Mesendoderm (in vitro differentiated cells): ENCODE measurements at regions not wholly inside any gene's neighbourhood (a gene's known extent, or its start where the extent isn't known, plus 50 kb on each side); places are given as distances from the start of the nearest gene placed in this dataset.
"Not testable (repeated sequence)": the region's sequence is repeated elsewhere in the genome, so short reads cannot be mapped to it uniquely, and the experiment has no call there.

Experiments used
- DNase-seq: peaks from one replicate; pipeline ENCODE4 v3.0.0; 2013
- H2AK5ac ChIP-seq: 2 replicates; pipeline ENCODE4 v1.6.1; 2013; ENCODE audit warnings: low read length, inconsistent platforms
- H2BK120ac ChIP-seq: 2 replicates; pipeline ENCODE4 v1.6.1; 2013; ENCODE audit warnings: low read depth, mild to moderate bottlenecking, low read length, moderate library complexity, mixed read lengths
- H2BK15ac ChIP-seq: replicated peaks from 2 replicates; pipeline ENCODE4 v1.6.1; 2013; ENCODE audit warnings: low read depth, mild to moderate bottlenecking, moderate library complexity
- H2BK5ac ChIP-seq: 2 replicates; pipeline ENCODE4 v1.6.1; 2013; ENCODE audit warnings: low read length, inconsistent platforms
- H3K18ac ChIP-seq: 2 replicates; pipeline ENCODE4 v1.6.1; 2013; ENCODE audit warnings: mild to moderate bottlenecking, low read length, mixed read lengths
- H3K23ac ChIP-seq: one replicate; pipeline ENCODE4 v1.6.1; 2013; ENCODE audit warnings: low read length
- H3K27ac ChIP-seq: 2 replicates; pipeline ENCODE4 v1.5.1; 2013; ENCODE audit warnings: low read depth, mild to moderate bottlenecking, inconsistent platforms, low read length, moderate library complexity
- H3K27me3 ChIP-seq: 2 replicates; pipeline ENCODE4 v1.6.1; 2013; ENCODE audit warnings: low read length, control low read depth, mild to moderate bottlenecking, inconsistent platforms; ENCODE audit not compliant: insufficient read depth, poor library complexity
- H3K36me3 ChIP-seq: 2 replicates; pipeline ENCODE4 v1.6.1; 2013; ENCODE audit warnings: low read length, inconsistent platforms; ENCODE audit not compliant: control insufficient read depth, insufficient read depth
- H3K4ac ChIP-seq: one replicate; pipeline ENCODE4 v1.6.1; 2013; ENCODE audit warnings: low read depth, mild to moderate bottlenecking, low read length, moderate library complexity
- H3K4me1 ChIP-seq: 2 replicates; pipeline ENCODE4 v1.6.1; 2013; ENCODE audit warnings: low read depth, low read length, inconsistent platforms; ENCODE audit not compliant: control insufficient read depth
- H3K4me2 ChIP-seq: 2 replicates; pipeline ENCODE4 v1.6.1; 2013; ENCODE audit warnings: low read length
- H3K4me3 ChIP-seq: 2 replicates; pipeline ENCODE4 v1.5.1; 2013; ENCODE audit warnings: mild to moderate bottlenecking, low read length
- H3K56ac ChIP-seq: one replicate; pipeline ENCODE4 v1.6.1; 2013; ENCODE audit warnings: low read length
- H3K79me1 ChIP-seq: 2 replicates; pipeline ENCODE4 v1.6.1; 2013; ENCODE audit warnings: low read length, inconsistent platforms
- H3K79me2 ChIP-seq: 2 replicates; pipeline ENCODE4 v1.6.1; 2013; ENCODE audit warnings: mild to moderate bottlenecking, low read length; ENCODE audit not compliant: control insufficient read depth, insufficient read depth
- H3K9ac ChIP-seq: 2 replicates; pipeline ENCODE4 v1.6.1; 2013; ENCODE audit warnings: low read length, inconsistent platforms
- H4K5ac ChIP-seq: one replicate; pipeline ENCODE4 v1.6.1; 2013; ENCODE audit warnings: low read length
- H4K8ac ChIP-seq: one replicate; pipeline ENCODE4 v1.6.1; 2013; ENCODE audit warnings: low read depth, mild to moderate bottlenecking, control low read depth, low read length, moderate library complexity
- WGBS: extraction: QIAGEN DNeasy Blood & Tissue Kit; methylation state at CpG from one replicate; pipeline ENCODE4 v1.1.7; 2013; ENCODE audit warnings: low lambda C conversion rate, missing lambda C conversion rate; ENCODE audit not compliant: insufficient coverage; ENCODE audit errors: extremely low coverage; 5-methylcytosine and 5-hydroxymethylcytosine counted together

DNA sequence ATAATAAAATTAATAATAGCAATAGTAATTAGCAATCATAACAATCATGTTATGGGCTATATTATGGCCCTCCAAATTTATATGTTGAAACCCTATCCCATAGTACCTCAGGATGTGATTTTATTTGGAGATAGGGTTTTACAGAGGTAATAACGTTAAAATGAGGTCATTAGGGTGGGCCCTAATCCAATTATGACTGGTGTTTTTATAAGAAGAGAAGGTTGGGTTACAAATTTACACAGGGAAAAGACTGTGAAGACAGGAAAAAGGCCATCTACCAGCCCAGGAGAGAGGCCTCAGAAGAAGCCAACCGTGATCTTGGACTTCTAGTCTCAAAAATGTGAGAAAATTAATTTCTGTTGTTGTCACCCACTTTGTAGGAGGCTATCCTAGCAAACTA is 353.1 kb downstream of the CHL1 start:
- Histone ChIP-seq H3K56ac (no peak overlapping the region), H3K9ac (no peak overlapping the region), H3K4me1 (no peaks in the 10 kb centered on the region), H3K4ac (no peak overlapping the region), H4K5ac (no peak overlapping the region), H2BK15ac (no peak overlapping the region), H3K18ac (no peak overlapping the region), H3K23ac (no peak overlapping the region), H2BK120ac (no peak overlapping the region), H3K4me2 (no peak overlapping the region), H3K79me1 (no peaks in the 10 kb centered on the region), H3K36me3 (no peaks in the 10 kb centered on the region), H3K4me3 (no peak overlapping the region), H3K79me2 (no peaks in the 10 kb centered on the region), H2AK5ac (no peak overlapping the region), H2BK5ac (no peak overlapping the region), H3K27ac (no peak overlapping the region), H3K27me3 (no peaks in the 10 kb centered on the region), H4K8ac (no peak overlapping the region)
- no CpG with 5 or more reads among the region's 2 CpGs for WGBS
- DNase-seq, result no peak

DNA sequence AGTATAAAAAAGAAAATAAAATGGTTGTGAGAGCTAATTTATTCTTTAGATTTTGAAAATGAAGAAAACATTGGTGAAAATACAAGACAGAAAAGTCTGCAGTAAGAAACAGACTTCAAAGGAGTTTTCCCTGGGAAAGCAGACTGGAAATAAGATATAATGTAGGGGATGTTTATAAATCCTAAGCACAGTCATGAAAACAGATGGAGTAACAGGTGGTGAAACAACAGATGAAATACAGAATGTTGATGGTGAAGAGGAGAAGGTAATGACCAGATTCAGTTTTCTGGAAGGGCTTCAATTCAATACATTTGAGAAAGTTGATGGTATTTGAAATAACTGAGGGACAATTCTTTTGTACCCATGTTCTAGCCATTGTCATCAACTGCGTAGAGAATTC is 353.9 kb downstream of the CHL1 start:
- Histone ChIP-seq H3K56ac (no peak overlapping the region), H2AK5ac (no peak overlapping the region), H3K4me3 (no peak overlapping the region), H2BK120ac (no peak overlapping the region), H4K5ac (no peak overlapping the region), H3K36me3 (no peaks in the 10 kb centered on the region), H3K79me2 (no peaks in the 10 kb centered on the region), H3K4me2 (no peak overlapping the region), H3K4ac (no peak overlapping the region), H2BK5ac (no peak overlapping the region), H3K79me1 (no peaks in the 10 kb centered on the region), H3K27me3 (no peaks in the 10 kb centered on the region), H3K9ac (no peak overlapping the region), H2BK15ac (no peak overlapping the region), H3K18ac (no peak overlapping the region), H4K8ac (no peak overlapping the region), H3K4me1 (no peaks in the 10 kb centered on the region), H3K23ac (no peak overlapping the region), H3K27ac (no peak overlapping the region)
- no peak for DNase-seq
- WGBS, result no CpG with 5 or more reads among the region's 1 CpG

DNA sequence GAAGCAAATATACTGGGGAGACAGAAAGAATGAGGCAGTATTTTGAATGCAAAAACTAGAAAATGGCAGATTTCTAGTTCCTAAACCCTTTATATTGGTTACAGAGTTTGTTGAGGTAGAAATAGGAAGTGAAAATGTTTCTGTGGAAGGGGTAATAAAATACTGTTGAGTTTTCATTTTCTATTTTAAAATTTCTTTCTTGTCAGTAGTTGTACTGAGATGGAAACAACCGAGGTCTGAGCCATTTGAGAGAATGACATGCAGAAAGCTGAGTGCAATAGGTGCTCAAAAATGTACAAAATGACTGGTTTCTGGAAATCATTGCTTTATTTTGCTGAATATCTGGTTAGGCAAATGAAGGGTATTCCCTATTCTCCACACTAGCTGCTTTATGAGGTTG is 361.4 kb downstream of the CHL1 start:
- no CpG with 5 or more reads among the region's 1 CpG for WGBS
- Histone ChIP-seq H3K56ac (no peak overlapping the region), H3K18ac (no peak overlapping the region), H3K79me1 (no peaks in the 10 kb centered on the region), H3K4me2 (no peak overlapping the region), H4K8ac (no peak overlapping the region), H3K4me3 (no peak overlapping the region), H2BK15ac (no peak overlapping the region), H4K5ac (no peak overlapping the region), H3K23ac (no peak overlapping the region), H3K27ac (no peak overlapping the region), H2BK120ac (no peak overlapping the region), H3K36me3 (no peaks in the 10 kb centered on the region), H3K27me3 (no peaks in the 10 kb centered on the region), H3K79me2 (no peaks in the 10 kb centered on the region), H2AK5ac (no peak overlapping the region), H3K4ac (no peak overlapping the region), H3K4me1 (no peaks in the 10 kb centered on the region), H3K9ac (no peak overlapping the region), H2BK5ac (no peak overlapping the region)
- no peak for DNase-seq

- H3K27ac ChIP-seq, result no peak overlapping the region
- WGBS, result no CpG with 5 or more reads among the region's 5 CpGs
Measured at GRCh38 chr3:567488-568185, 371.1 kb downstream of the CHL1 start.

DNA sequence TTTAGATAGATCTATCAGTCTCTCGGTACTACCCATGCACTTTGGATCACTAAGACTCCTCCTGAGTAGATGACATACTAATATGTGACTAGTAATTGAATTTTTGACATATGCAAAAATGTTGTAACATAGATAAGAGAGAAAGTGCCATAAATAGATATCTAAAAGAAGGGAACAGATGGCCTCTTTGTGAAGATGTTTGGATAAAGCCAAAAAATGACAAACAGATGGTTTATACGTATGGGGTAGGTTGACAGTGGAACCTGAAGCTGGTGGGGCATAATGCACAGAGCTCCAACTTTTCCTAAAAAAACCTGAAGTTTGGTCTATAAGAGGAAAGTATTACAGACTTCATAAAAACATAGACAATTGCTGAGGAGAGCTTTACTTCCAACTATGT is 383.0 kb downstream of the CHL1 start:
- H3K4me3 ChIP-seq, DNase-seq, H3K36me3 ChIP-seq, H3K23ac ChIP-seq, H3K4me2 ChIP-seq, H3K9ac ChIP-seq, H3K4me1 ChIP-seq, H3K4ac ChIP-seq, H3K27me3 ChIP-seq, H3K79me1 ChIP-seq, H2BK120ac ChIP-seq, H2BK15ac ChIP-seq, H4K8ac ChIP-seq, H3K27ac ChIP-seq, H2AK5ac ChIP-seq, H3K56ac ChIP-seq, H2BK5ac ChIP-seq, H3K18ac ChIP-seq, H4K5ac ChIP-seq, H3K79me2 ChIP-seq: not testable (repeated sequence)
- WGBS, result no CpG with 5 or more reads among the region's 2 CpGs

More at GRCh38 chr3:567488-568185, 371.1 kb downstream of the CHL1 start:
- Histone ChIP-seq H3K18ac (no peak overlapping the region), H3K79me1 (no peaks in the 10 kb centered on the region), H3K23ac (no peak overlapping the region), H3K9ac (no peak overlapping the region), H3K36me3 (no peaks in the 10 kb centered on the region), H4K8ac (no peak overlapping the region), H2BK15ac (no peak overlapping the region), H4K5ac (no peak overlapping the region), H3K56ac (no peak overlapping the region), H3K27me3 (no peaks in the 10 kb centered on the region), H2BK120ac (no peak overlapping the region), H3K4me3 (no peak overlapping the region), H2BK5ac (no peak overlapping the region), H3K79me2 (no peaks in the 10 kb centered on the region), H3K4ac (no peak overlapping the region), H3K4me1 (no peaks in the 10 kb centered on the region), H2AK5ac (no peak overlapping the region), H3K4me2 (no peak overlapping the region)
- no peak for DNase-seq

GRCh38 chr3:589066-589465 is 392.5 kb downstream of the CHL1 start:
- not testable (repeated sequence) for H3K18ac ChIP-seq, H2AK5ac ChIP-seq, H3K27me3 ChIP-seq, H3K56ac ChIP-seq, H3K4me3 ChIP-seq, H3K79me1 ChIP-seq, H4K8ac ChIP-seq, H2BK15ac ChIP-seq, H3K4me2 ChIP-seq, H3K79me2 ChIP-seq, H3K9ac ChIP-seq, H2BK5ac ChIP-seq, H3K4me1 ChIP-seq, H3K23ac ChIP-seq, H3K36me3 ChIP-seq, DNase-seq, H3K4ac ChIP-seq, H4K5ac ChIP-seq, H2BK120ac ChIP-seq, H3K27ac ChIP-seq
